K562 (cell line): ENCODE measurements at regions not wholly inside any gene's neighbourhood (a gene's known extent, or its start where the extent isn't known, plus 50 kb on each side); places are given as distances from the start of the nearest gene placed in this dataset.

Experiments
- TF ChIP-seq, protein P1 (sequence below), 2 experiments: fragments of 450-650 bp; IDR thresholded peaks; 2 replicates each; pipeline ENCODE4 v1.6.1; 2016
- TF ChIP-seq, protein P2 (sequence below), 3 experiments: IDR thresholded peaks in 2 of 3; conservative IDR thresholded peaks in 1 of 3; 2 replicates each; pipeline ENCODE4 v1.5.1; 2011 to 2012; ENCODE audit warnings: low read length in 3 of 3, mild to moderate bottlenecking in 3 of 3, control low read depth in 2 of 3, improper control_type of control experiment in 1 of 3, inconsistent platforms in 1 of 3, low read depth in 1 of 3, mixed read lengths in 1 of 3, moderate library complexity in 1 of 3; ENCODE audit not compliant: insufficient read depth in 2 of 3

DNA sequence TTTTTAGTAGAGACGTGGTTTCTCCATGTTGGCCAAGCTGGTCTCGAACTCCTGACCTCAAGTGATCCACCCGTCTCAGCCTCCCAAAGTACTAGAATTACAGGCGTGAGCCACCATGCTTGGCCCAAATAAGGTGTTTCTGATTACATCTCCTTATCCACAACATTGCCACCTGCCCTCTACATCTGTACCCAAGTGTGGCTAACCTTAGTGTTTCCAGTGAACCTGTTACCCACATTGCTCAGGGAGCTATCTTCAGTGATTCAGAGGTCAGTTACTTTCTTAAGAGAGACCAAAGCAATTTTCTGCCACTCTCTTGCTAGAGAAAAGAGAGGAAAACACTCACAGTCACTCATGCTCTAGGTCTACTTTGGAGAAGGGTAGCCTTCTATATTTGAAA is 115.0 kb upstream of the SLC39A10 start:
- TF ChIP-seq, protein P1, sequence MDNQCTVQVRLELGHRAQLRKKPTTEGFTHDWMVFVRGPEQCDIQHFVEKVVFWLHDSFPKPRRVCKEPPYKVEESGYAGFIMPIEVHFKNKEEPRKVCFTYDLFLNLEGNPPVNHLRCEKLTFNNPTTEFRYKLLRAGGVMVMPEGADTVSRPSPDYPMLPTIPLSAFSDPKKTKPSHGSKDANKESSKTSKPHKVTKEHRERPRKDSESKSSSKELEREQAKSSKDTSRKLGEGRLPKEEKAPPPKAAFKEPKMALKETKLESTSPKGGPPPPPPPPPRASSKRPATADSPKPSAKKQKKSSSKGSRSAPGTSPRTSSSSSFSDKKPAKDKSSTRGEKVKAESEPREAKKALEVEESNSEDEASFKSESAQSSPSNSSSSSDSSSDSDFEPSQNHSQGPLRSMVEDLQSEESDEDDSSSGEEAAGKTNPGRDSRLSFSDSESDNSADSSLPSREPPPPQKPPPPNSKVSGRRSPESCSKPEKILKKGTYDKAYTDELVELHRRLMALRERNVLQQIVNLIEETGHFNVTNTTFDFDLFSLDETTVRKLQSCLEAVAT (IDR thresholded peaks at IDR 0.05), result no peak
- TF ChIP-seq, protein P2, sequence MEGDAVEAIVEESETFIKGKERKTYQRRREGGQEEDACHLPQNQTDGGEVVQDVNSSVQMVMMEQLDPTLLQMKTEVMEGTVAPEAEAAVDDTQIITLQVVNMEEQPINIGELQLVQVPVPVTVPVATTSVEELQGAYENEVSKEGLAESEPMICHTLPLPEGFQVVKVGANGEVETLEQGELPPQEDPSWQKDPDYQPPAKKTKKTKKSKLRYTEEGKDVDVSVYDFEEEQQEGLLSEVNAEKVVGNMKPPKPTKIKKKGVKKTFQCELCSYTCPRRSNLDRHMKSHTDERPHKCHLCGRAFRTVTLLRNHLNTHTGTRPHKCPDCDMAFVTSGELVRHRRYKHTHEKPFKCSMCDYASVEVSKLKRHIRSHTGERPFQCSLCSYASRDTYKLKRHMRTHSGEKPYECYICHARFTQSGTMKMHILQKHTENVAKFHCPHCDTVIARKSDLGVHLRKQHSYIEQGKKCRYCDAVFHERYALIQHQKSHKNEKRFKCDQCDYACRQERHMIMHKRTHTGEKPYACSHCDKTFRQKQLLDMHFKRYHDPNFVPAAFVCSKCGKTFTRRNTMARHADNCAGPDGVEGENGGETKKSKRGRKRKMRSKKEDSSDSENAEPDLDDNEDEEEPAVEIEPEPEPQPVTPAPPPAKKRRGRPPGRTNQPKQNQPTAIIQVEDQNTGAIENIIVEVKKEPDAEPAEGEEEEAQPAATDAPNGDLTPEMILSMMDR (IDR thresholded peaks at IDR 0.05 in 2 of 3, conservative IDR thresholded peaks at IDR 0.05 in 1 of 3; ENCODE audit: insufficient read depth in 2 of 3, low read depth in 1 of 3, low read length in 3 of 3), result no peak
